Astrocyte (in vitro differentiated cells and primary cell): ENCODE measurements at regions not wholly inside any gene's neighbourhood (a gene's known extent, or its start where the extent isn't known, plus 50 kb on each side); places are given as distances from the start of the nearest gene placed in this dataset.

Experiments
- DNase-seq: peaks from one replicate; pipeline ENCODE4 v3.0.0-alpha.2; 2010; ENCODE audit warnings: low read depth
- FAIRE-seq: peaks from 2 replicates; lab custom pipeline; 2011; peaks lifted over from hg19 to GRCh38; lab: Jason Lieb, UNC
- H2AFZ ChIP-seq: 2 replicates; pipeline ENCODE4 v1.6.0; 2012; ENCODE audit warnings: low read depth, low read length, inconsistent platforms
- H3K27ac ChIP-seq: 2 replicates; pipeline ENCODE4 v1.5.1; 2011; ENCODE audit warnings: low read depth, low read length, inconsistent platforms
- H3K27me3 ChIP-seq: 2 replicates; pipeline ENCODE4 v1.6.0; 2011; ENCODE audit warnings: low read length, inconsistent platforms; ENCODE audit not compliant: insufficient read depth
- H3K36me3 ChIP-seq: 2 replicates; pipeline ENCODE4 v1.5.1; 2011; ENCODE audit warnings: low read length, inconsistent platforms; ENCODE audit not compliant: insufficient read depth
- H3K4me1 ChIP-seq: 2 replicates; pipeline ENCODE4 v1.5.1; 2011; ENCODE audit warnings: low read length, inconsistent platforms; ENCODE audit not compliant: insufficient read depth
- H3K4me2 ChIP-seq: 2 replicates; pipeline ENCODE4 v1.6.0; 2012; ENCODE audit warnings: low read length, inconsistent platforms
- H3K4me3 ChIP-seq: 2 replicates; pipeline ENCODE4 v1.5.1; 2011; ENCODE audit warnings: low read depth, mild to moderate bottlenecking, low read length, inconsistent platforms; ENCODE audit not compliant: insufficient read depth
- H3K79me2 ChIP-seq: 2 replicates; pipeline ENCODE4 v1.6.0; 2012; ENCODE audit warnings: mild to moderate bottlenecking, low read length, inconsistent platforms; ENCODE audit not compliant: insufficient read depth
- H3K9ac ChIP-seq: 2 replicates; pipeline ENCODE4 v1.6.0; 2012; ENCODE audit warnings: mild to moderate bottlenecking, low read length, inconsistent platforms
- H3K9me3 ChIP-seq: 2 replicates; pipeline ENCODE4 v1.5.1; 2012; ENCODE audit warnings: low read depth, mild to moderate bottlenecking, low read length, inconsistent platforms; ENCODE audit not compliant: insufficient read depth
- H4K20me1 ChIP-seq: 2 replicates; pipeline ENCODE4 v1.6.0; 2012; ENCODE audit warnings: low read length, inconsistent platforms; ENCODE audit not compliant: insufficient read depth
- H3K27ac Mint-ChIP-seq: one replicate; pipeline ENCODE4 v1.8.0; 2021; ENCODE audit warnings: mild to moderate bottlenecking, mixed read lengths; ENCODE audit not compliant: unreplicated experiment
- H3K27me3 Mint-ChIP-seq: one replicate; pipeline ENCODE4 v1.8.0; 2021; ENCODE audit warnings: low read depth, mixed read lengths; ENCODE audit not compliant: unreplicated experiment
- H3K36me3 Mint-ChIP-seq: one replicate; pipeline ENCODE4 v1.8.0; 2021; ENCODE audit warnings: low read depth, mixed read lengths; ENCODE audit not compliant: unreplicated experiment
- H3K4me1 Mint-ChIP-seq: one replicate; pipeline ENCODE4 v1.8.0; 2021; ENCODE audit warnings: low read depth, mixed read lengths; ENCODE audit not compliant: unreplicated experiment
- H3K4me3 Mint-ChIP-seq: one replicate; pipeline ENCODE4 v1.8.0; 2021; ENCODE audit warnings: mild to moderate bottlenecking, moderate library complexity, mixed read lengths; ENCODE audit not compliant: unreplicated experiment
- H3K9me3 Mint-ChIP-seq: one replicate; pipeline ENCODE4 v1.8.0; 2021; ENCODE audit warnings: mild to moderate bottlenecking, mixed read lengths; ENCODE audit not compliant: unreplicated experiment
- CTCF ChIP-seq: IDR thresholded peaks from 2 replicates; pipeline ENCODE4 v1.5.1; 2011; ENCODE audit warnings: low read depth, mild to moderate bottlenecking, inconsistent platforms, low read length, moderate library complexity; ENCODE audit not compliant: insufficient read depth
- EZH2 ChIP-seq: IDR thresholded peaks from 2 replicates; pipeline ENCODE4 v1.6.1; 2012; ENCODE audit warnings: mild to moderate bottlenecking, low read length, inconsistent platforms; ENCODE audit not compliant: insufficient read depth

- no peak overlapping the region for H3K27ac Mint-ChIP-seq
- no peaks in the 10 kb centered on the region for H3K79me2 ChIP-seq
- H4K20me1 ChIP-seq: no peaks in the 10 kb centered on the region
- DNase-seq (peak; percentile 78), FAIRE-seq (peak; percentile 39)
- H3K4me3 ChIP-seq: no peak overlapping the region
- H3K4me1 Mint-ChIP-seq: peaks cover 4% of the 10 kb centered on the region
- H3K4me3 Mint-ChIP-seq: no peak overlapping the region
- no peak overlapping the region for H3K4me2 ChIP-seq
- H3K27ac ChIP-seq: no peak overlapping the region
- H3K27me3 Mint-ChIP-seq: no peaks in the 10 kb centered on the region
- no peaks in the 10 kb centered on the region for H3K36me3 ChIP-seq
- no peaks in the 10 kb centered on the region for H3K27me3 ChIP-seq
- H3K9me3 Mint-ChIP-seq: no peaks in the 10 kb centered on the region
- no peaks in the 10 kb centered on the region for H3K36me3 Mint-ChIP-seq
- no peak overlapping the region for H3K9ac ChIP-seq
- peak overlapping the region; percentile 28 for H2AFZ ChIP-seq
- TF ChIP-seq CTCF (no peak), EZH2 (no peak)
- no peaks in the 10 kb centered on the region for H3K4me1 ChIP-seq
- H3K9me3 ChIP-seq: no peaks in the 10 kb centered on the region
Measured at GRCh38 chr2:37523814-37524362, 147.6 kb downstream of the CDC42EP3 start.

GRCh38 chr2:37526323-37526722 is 145.1 kb downstream of the CDC42EP3 start:
- no peak overlapping the region for H3K9ac ChIP-seq
- no peak for DNase-seq
- no peaks in the 10 kb centered on the region for H3K9me3 Mint-ChIP-seq
- no peaks in the 10 kb centered on the region for H3K4me1 ChIP-seq
- no peak overlapping the region for H3K27ac Mint-ChIP-seq
- H3K4me2 ChIP-seq: no peak overlapping the region
- H3K27me3 ChIP-seq: no peaks in the 10 kb centered on the region
- TF ChIP-seq CTCF: no peak
- no peak for TF ChIP-seq EZH2
- no peaks in the 10 kb centered on the region for H3K27me3 Mint-ChIP-seq
- no peak for FAIRE-seq
- H3K79me2 ChIP-seq: no peaks in the 10 kb centered on the region
- no peak overlapping the region for H2AFZ ChIP-seq
- H3K27ac ChIP-seq: no peak overlapping the region
- H3K9me3 ChIP-seq: no peaks in the 10 kb centered on the region
- H3K36me3 ChIP-seq: no peaks in the 10 kb centered on the region
- H3K36me3 Mint-ChIP-seq: no peaks in the 10 kb centered on the region
- no peaks in the 10 kb centered on the region for H4K20me1 ChIP-seq
- H3K4me3 Mint-ChIP-seq: no peak overlapping the region
- peaks cover 4% of the 10 kb centered on the region for H3K4me1 Mint-ChIP-seq
- no peak overlapping the region for H3K4me3 ChIP-seq

GRCh38 chr2:37526856-37527255 is 144.6 kb downstream of the CDC42EP3 start:
- peaks cover 3% of the 10 kb centered on the region for H3K4me1 Mint-ChIP-seq

More at GRCh38 chr2:37526856-37527255, 144.6 kb downstream of the CDC42EP3 start:
- Histone ChIP-seq H3K9me3 (no peaks in the 10 kb centered on the region), H3K36me3 (no peaks in the 10 kb centered on the region), H3K79me2 (no peaks in the 10 kb centered on the region), H4K20me1 (no peaks in the 10 kb centered on the region), H3K4me2 (no peak overlapping the region), H3K27me3 (no peaks in the 10 kb centered on the region), H2AFZ (no peak overlapping the region), H3K27ac (no peak overlapping the region), H3K4me3 (no peak overlapping the region), H3K4me1 (no peaks in the 10 kb centered on the region), H3K9ac (no peak overlapping the region)
- Mint-ChIP-seq H3K27me3 (no peaks in the 10 kb centered on the region), H3K4me3 (no peak overlapping the region), H3K36me3 (no peaks in the 10 kb centered on the region), H3K27ac (no peak overlapping the region), H3K9me3 (no peaks in the 10 kb centered on the region)
- no peak for TF ChIP-seq EZH2
- TF ChIP-seq CTCF: no peak
- FAIRE-seq: no peak
- DNase-seq: no peak
